Kidney epithelial cell (primary cell): ENCODE measurements at regions not wholly inside any gene's neighbourhood (a gene's known extent, or its start where the extent isn't known, plus 50 kb on each side); places are given as distances from the start of the nearest gene placed in this dataset.

Experiments used
- DNase-seq: peaks from one replicate; pipeline ENCODE4 v3.0.0-alpha.2; 2010; ENCODE audit warnings: low read depth
- H3K27me3 ChIP-seq: 2 replicates; pipeline ENCODE4 v1.6.0; 2011; ENCODE audit warnings: low read length; ENCODE audit not compliant: control insufficient read depth, insufficient read depth
- H3K36me3 ChIP-seq: 2 replicates; pipeline ENCODE4 v1.5.1; 2011; ENCODE audit warnings: low read length; ENCODE audit not compliant: control insufficient read depth, insufficient read depth
- H3K4me3 ChIP-seq: 2 replicates; pipeline ENCODE4 v1.5.1; 2011; ENCODE audit warnings: low read depth, mild to moderate bottlenecking, control low read depth, low read length
- TF ChIP-seq, protein P1 (sequence below): IDR thresholded peaks from 2 replicates; pipeline ENCODE4 v1.5.1; 2011; ENCODE audit warnings: mild to moderate bottlenecking, moderate library complexity, low read length, control low read depth, inconsistent platforms; ENCODE audit not compliant: insufficient read depth, poor library complexity, severe bottlenecking

DNA sequence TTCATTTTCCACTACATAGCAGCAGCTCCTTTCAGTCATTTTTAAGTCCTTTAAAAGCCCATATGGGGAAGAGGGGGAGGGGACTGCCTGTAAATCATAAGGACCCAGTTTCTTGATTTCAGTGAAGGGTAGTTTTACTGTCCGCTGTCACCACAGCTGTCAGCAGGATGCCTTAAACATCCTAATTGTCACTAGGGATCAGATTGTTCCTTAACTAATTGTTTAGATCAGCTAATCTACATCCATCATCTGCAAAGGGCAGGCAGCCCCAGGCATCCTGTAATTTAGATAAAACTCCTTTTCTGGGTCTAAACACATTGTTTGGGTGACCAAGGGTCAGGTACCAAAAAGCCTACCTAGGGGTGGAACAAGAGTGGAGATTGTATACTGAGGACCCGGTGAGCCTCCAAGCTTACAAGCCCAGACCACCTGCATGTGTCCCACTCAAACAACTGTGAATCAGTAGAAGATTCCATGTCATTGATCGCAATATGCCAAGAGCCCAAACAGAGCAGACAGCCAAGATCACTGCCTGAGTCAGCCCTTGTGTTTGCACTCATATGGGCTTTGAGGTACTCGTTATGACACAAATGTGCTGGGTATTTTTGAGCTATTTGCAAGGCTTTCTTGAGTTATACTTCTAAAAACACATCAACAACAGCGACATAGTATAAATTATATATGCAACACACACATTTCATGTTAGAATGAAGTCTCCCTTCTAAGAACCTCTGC is 198.7 kb upstream of the CEP162 start:
- H3K36me3 ChIP-seq, result no peaks in the 10 kb centered on the region
- no peak for DNase-seq
- TF ChIP-seq, protein P1, sequence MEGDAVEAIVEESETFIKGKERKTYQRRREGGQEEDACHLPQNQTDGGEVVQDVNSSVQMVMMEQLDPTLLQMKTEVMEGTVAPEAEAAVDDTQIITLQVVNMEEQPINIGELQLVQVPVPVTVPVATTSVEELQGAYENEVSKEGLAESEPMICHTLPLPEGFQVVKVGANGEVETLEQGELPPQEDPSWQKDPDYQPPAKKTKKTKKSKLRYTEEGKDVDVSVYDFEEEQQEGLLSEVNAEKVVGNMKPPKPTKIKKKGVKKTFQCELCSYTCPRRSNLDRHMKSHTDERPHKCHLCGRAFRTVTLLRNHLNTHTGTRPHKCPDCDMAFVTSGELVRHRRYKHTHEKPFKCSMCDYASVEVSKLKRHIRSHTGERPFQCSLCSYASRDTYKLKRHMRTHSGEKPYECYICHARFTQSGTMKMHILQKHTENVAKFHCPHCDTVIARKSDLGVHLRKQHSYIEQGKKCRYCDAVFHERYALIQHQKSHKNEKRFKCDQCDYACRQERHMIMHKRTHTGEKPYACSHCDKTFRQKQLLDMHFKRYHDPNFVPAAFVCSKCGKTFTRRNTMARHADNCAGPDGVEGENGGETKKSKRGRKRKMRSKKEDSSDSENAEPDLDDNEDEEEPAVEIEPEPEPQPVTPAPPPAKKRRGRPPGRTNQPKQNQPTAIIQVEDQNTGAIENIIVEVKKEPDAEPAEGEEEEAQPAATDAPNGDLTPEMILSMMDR, result no peak
- H3K4me3 ChIP-seq, result no peak overlapping the region
- H3K27me3 ChIP-seq, result peaks cover 11% of the 10 kb centered on the region

DNA sequence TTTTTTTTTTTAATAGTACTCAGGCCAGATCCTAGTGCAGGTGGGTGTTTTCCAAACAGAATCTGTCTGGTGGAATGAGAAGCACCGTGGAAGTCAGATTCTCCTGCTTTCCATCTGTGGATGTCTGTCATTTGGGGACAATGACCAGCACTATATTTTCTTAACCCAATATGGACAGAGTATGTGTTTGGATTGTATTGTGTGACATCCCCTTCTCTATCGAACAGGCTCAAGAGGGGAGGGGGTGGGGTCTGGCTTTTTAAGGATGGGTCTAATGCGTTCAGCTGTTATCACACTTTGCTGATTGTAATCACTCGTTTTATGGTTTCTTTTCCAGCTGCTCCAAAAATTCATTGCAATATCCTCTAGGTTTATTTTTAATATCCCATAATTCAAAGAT is 197.5 kb upstream of the CEP162 start:
- TF ChIP-seq, protein P1, result no peak
- Histone ChIP-seq H3K27me3 (peaks cover 13% of the 10 kb centered on the region), H3K4me3 (no peak overlapping the region), H3K36me3 (no peaks in the 10 kb centered on the region)
- no peak for DNase-seq

DNA sequence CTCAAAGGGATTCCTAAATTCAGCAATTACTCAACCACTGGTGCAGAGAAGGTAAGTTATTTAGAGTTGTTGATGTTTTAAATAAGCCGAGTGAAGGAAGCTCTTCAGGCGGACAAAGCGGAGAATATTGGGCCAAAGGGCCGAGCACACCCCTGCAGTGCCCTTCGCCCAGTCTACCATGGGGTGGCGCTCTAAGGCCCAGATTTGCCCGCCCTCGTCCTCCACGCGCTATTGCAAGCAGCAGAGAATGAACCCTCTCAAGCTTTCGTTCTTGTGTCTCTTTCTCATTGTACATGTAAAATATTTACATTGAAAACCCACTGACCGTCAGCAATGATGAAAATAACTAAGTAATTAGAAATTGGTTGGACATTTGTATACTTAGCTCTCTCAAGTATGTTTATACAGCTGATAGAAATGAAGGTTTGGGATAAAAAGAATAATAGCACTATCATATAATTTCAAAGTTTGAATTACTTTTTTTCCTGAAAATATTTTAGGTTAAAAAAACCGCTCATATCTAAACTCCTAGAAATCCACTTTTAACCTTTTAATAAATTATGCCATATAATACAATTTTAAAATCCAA is 195.0 kb upstream of the CEP162 start:
- DNase-seq, result peak; percentile 10
- TF ChIP-seq, protein P1, result peak; percentile 94
- peaks cover 14% of the 10 kb centered on the region for H3K27me3 ChIP-seq
- no peak overlapping the region for H3K4me3 ChIP-seq
- H3K36me3 ChIP-seq, result no peaks in the 10 kb centered on the region

DNA sequence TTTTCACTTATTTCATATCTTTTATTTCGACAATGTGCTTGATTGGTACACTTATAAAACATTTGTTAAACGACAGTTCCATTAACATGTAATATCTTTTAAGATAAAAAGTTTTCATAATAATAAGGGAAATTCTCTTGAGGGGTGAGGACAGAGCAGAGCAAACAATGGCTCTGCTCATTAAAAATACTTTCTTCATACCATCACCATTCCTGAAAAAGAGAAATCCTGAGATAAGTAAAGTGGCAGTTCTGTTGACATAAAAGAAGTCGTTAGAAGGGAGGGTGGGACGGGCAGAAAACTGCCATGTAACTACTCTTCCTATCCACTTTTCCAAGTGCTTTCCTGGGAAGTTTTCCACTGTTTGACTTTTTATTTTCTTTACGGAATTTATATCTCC is 193.6 kb upstream of the CEP162 start:
- Histone ChIP-seq H3K4me3 (no peak overlapping the region), H3K27me3 (peaks cover 11% of the 10 kb centered on the region), H3K36me3 (no peaks in the 10 kb centered on the region)
- no peak for DNase-seq
- TF ChIP-seq, protein P1, result no peak

DNA sequence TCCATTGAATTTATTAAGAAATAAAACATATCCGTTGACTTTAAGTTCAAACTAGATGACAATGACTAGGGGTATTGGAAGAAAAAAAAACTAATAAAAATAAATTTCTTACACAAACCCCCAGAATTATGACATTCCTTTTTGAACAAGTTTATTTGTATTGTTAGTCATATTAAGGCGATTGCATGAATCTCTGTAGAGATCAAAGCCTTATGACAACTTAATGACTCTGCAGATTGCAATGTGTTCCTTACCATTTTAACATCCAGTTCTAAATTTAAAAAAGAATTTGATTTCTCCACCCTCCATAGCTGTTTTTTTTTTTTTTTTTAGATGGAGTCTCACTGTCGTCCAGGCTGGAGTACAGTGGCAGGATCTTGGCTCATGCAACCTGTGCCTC is 189.8 kb upstream of the CEP162 start:
- no peak for DNase-seq
- TF ChIP-seq, protein P1, result no peak
- Histone ChIP-seq H3K4me3 (no peak overlapping the region), H3K36me3 (no peaks in the 10 kb centered on the region), H3K27me3 (peaks cover 9% of the 10 kb centered on the region)
